Progenitor cell of endocrine pancreas (in vitro differentiated cells): ENCODE measurements at regions not wholly inside any gene's neighbourhood (a gene's known extent, or its start where the extent isn't known, plus 50 kb on each side); places are given as distances from the start of the nearest gene placed in this dataset.

Experiments
- DNase-seq: peaks from one replicate; pipeline ENCODE4 v3.0.0; 2021; ENCODE audit warnings: low spot score; ENCODE audit not compliant: unreplicated experiment
- H3K27ac Mint-ChIP-seq: 2 replicates; pipeline ENCODE4 v1.8.0; 2021; ENCODE audit warnings: mild to moderate bottlenecking, moderate library complexity, mixed read lengths
- H3K27me3 Mint-ChIP-seq: 2 replicates; pipeline ENCODE4 v1.8.0; 2021; ENCODE audit warnings: mixed read lengths
- H3K36me3 Mint-ChIP-seq: 2 replicates; pipeline ENCODE4 v1.8.0; 2022; ENCODE audit warnings: mixed read lengths; ENCODE audit not compliant: insufficient read depth
- H3K4me1 Mint-ChIP-seq: 2 replicates; pipeline ENCODE4 v1.8.0; 2021; ENCODE audit warnings: low read depth, mixed read lengths
- H3K4me3 Mint-ChIP-seq: 2 replicates; pipeline ENCODE4 v1.8.0; 2021; ENCODE audit warnings: low read depth, mild to moderate bottlenecking, moderate library complexity, mixed read lengths
- H3K9me3 Mint-ChIP-seq: 2 replicates; pipeline ENCODE4 v1.8.0; 2021; ENCODE audit warnings: low read depth, mixed read lengths
- TF ChIP-seq, protein P1 (sequence below): fragments of 200-600 bp; sonication (generic); IDR thresholded peaks from one replicate; pipeline ENCODE4 v1.5.0; 2021; ENCODE audit warnings: antibody characterized with exemption, mild to moderate bottlenecking; ENCODE audit not compliant: unreplicated experiment

DNA sequence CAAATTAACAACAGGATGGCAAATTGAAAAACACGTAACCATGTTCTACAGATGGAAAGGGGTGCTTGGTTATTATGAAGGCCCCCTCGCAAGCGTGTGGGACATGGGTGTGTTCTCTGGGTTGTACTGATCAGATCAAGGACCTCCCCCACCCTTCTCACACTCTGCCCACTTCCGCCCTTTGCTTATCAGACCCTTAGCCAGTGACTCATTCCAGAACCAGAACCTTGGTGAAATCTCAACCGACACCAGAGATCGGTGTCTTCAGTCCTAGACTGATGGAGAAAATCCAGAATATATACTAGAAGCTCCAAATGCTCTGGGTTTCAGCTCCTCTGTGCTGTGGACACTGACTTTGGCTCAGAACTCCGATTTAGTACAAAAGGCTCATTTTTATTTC, 64.9 kb downstream of the PTTG1 start:
- Mint-ChIP-seq H3K4me3 (no peak overlapping the region), H3K4me1 (peaks cover 25% of the 10 kb centered on the region), H3K27me3 (no peaks in the 10 kb centered on the region), H3K27ac (no peak overlapping the region), H3K36me3 (no peaks in the 10 kb centered on the region), H3K9me3 (no peaks in the 10 kb centered on the region)
- no peak for DNase-seq
- TF ChIP-seq, protein P1, sequence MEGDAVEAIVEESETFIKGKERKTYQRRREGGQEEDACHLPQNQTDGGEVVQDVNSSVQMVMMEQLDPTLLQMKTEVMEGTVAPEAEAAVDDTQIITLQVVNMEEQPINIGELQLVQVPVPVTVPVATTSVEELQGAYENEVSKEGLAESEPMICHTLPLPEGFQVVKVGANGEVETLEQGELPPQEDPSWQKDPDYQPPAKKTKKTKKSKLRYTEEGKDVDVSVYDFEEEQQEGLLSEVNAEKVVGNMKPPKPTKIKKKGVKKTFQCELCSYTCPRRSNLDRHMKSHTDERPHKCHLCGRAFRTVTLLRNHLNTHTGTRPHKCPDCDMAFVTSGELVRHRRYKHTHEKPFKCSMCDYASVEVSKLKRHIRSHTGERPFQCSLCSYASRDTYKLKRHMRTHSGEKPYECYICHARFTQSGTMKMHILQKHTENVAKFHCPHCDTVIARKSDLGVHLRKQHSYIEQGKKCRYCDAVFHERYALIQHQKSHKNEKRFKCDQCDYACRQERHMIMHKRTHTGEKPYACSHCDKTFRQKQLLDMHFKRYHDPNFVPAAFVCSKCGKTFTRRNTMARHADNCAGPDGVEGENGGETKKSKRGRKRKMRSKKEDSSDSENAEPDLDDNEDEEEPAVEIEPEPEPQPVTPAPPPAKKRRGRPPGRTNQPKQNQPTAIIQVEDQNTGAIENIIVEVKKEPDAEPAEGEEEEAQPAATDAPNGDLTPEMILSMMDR, result no peak

GRCh38 chr5:160488394-160489325, 67.0 kb downstream of the PTTG1 start:
- Mint-ChIP-seq H3K9me3 (no peaks in the 10 kb centered on the region), H3K4me3 (no peak overlapping the region)
- TF ChIP-seq, protein P1, result no peak

GRCh38 chr5:160491438-160491837, 69.8 kb downstream of the PTTG1 start:
- no peak for DNase-seq
- Mint-ChIP-seq H3K36me3 (no peaks in the 10 kb centered on the region), H3K9me3 (no peaks in the 10 kb centered on the region), H3K27ac (no peak overlapping the region), H3K27me3 (no peaks in the 10 kb centered on the region), H3K4me3 (no peak overlapping the region), H3K4me1 (peaks cover 1% of the 10 kb centered on the region)
- TF ChIP-seq, protein P1, result no peak

More at GRCh38 chr5:160488394-160489325, 67.0 kb downstream of the PTTG1 start:
- Mint-ChIP-seq H3K4me1 (peaks cover 14% of the 10 kb centered on the region), H3K36me3 (no peaks in the 10 kb centered on the region), H3K27ac (no peak overlapping the region), H3K27me3 (no peaks in the 10 kb centered on the region)
- DNase-seq, result no peak

DNA sequence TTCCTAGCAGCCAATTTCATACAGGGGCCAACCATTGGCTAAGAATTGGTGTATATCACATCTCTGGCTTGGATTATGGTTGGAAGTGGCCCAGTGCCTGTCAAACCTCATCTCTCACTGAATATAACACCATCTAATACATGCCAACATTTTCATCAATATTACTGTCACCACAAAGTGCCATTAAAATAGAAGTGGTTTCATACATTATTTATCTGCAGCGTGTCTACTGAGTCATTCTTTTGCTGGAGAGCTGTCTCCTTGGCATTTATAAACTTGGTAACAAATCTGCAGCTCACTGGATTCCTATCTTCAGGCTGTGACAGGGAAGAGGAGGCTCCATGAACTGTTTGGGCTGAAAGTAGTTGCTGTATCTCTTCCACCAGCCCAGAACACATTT, 70.9 kb downstream of the PTTG1 start:
- Mint-ChIP-seq H3K27me3 (no peaks in the 10 kb centered on the region), H3K4me1 (peaks cover 1% of the 10 kb centered on the region), H3K27ac (no peak overlapping the region), H3K4me3 (no peak overlapping the region), H3K9me3 (no peaks in the 10 kb centered on the region), H3K36me3 (no peaks in the 10 kb centered on the region)
- DNase-seq, result no peak
- TF ChIP-seq, protein P1, result no peak

- no peaks in the 10 kb centered on the region for H3K4me1 Mint-ChIP-seq
- H3K36me3 Mint-ChIP-seq, result no peaks in the 10 kb centered on the region
- H3K4me3 Mint-ChIP-seq, result no peak overlapping the region
- H3K27me3 Mint-ChIP-seq, result no peaks in the 10 kb centered on the region
- TF ChIP-seq, protein P1, result no peak
- DNase-seq, result no peak
- no peaks in the 10 kb centered on the region for H3K9me3 Mint-ChIP-seq
- no peak overlapping the region for H3K27ac Mint-ChIP-seq
Observed at GRCh38 chr5:160493806-160494338, 72.2 kb downstream of the PTTG1 start.
